GM18502 (cell line): ENCODE measurements at regions not wholly inside any gene's neighbourhood (a gene's known extent, or its start where the extent isn't known, plus 50 kb on each side); places are given as distances from the start of the nearest gene placed in this dataset.
A peak's percentile ranks its signal among the peaks of the same experiment; 100 is the strongest.
"Not testable (repeated sequence)": the region's sequence is repeated elsewhere in the genome, so short reads cannot be mapped to it uniquely, and the experiment has no call there.

ENCODE experiments used
- ATAC-seq: cut with Tn5 transposase; IDR thresholded peaks from one replicate; pipeline ENCODE4 v1.9.1; 2021; ENCODE audit warnings: mild to moderate bottlenecking; ENCODE audit not compliant: unreplicated experiment, poor library complexity

- ATAC-seq = not testable (repeated sequence)
Measured at GRCh38 chr9:63813391-63814021, 1471.5 kb downstream of the FOXD4L5 start.

GRCh38 chr9:63812822-63813221 is 1472.2 kb downstream of the FOXD4L5 start:
- peak; percentile 68 for ATAC-seq

DNA sequence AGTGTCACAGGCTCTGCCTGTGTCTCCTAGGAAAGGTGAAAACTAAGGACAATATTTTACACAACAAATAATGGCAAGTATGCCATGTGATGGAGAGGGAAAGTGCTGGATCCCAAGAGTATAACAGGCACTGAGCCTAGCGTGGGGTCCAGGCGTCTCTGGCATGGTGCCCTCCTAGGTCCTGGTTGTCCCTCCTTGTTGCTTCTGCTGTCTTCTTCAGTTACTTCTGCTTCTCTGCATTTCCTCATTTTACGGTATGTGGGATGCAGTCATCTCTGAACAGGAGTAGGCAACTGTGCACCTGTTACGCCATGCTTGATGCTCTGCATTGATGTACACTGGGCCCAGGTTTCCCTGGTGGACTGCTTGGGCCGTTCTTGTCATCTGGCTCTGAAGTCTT is 1480.8 kb downstream of the FOXD4L5 start:
- ATAC-seq = not testable (repeated sequence)

DNA sequence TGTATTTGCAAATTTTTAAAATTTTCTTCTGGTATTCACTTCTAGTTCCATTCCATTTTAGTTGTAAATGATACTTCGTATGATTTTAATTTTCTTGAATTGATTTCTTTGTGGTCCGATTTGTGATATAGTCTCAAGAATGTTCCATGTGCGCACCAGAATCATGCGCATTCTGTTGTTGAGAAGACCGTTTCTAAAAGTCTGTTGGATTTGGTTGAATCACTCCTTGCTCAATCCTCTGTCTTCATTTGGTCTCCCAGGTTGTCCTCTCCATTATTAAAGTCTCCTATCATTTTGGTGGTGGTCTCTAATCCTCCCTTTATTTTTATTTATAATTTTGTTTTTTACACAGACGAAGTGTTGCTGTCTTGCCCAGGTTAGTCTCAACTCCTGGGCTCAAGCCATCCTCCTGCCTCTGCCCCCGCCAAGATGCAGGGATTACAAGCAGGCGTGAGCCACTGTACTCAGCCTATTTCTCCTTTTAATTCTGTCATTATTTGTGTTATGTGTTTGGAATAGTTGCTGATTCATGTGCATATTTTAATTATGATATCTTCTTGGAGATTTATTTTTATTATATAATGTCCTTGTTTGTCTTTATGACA is 1490.8 kb downstream of the FOXD4L5 start:
- not testable (repeated sequence) for ATAC-seq

GRCh38 chr9:63787454-63787853 is 1497.6 kb downstream of the FOXD4L5 start:
- ATAC-seq = not testable (repeated sequence)

DNA sequence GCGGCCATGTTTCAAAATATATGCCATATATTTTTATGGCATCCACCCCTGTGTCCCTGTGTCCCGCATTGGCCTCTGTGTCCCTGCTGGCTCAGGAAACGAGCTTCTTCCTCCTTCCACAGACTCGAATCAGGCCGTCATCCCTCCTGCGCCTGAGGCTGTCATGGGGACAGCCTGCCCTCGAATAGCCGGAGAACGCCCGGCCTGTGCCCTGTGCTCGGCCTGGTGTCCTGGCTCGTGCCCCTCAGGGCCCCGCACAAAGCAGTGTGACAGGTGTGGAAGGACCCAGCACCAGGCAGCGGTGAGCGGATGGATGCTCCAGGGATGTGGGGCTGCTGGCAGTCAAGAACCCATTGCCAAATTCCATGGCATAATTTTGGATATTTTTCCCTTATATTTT is 1500.0 kb downstream of the FOXD4L5 start:
- ATAC-seq = not testable (repeated sequence)

DNA sequence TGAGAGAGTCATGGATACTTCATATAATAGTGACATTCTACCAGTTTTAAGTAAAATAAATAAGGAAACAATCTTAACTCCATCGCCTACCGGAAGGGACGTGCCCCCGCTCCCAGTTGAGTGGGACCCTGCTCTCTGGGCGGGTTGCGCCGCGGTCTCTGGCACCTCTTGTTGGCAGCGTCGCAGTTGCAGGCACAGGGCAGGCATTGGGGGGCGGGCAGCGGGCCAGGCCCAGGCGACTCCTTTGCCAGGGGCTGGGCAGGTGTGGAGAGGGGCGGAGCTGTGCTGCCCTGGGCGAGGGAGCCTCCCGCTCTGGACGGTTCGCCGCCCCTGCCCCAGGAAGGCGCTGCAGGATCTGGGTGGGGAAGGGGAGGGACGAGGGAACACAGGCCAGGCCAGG is 1500.6 kb downstream of the FOXD4L5 start:
- ATAC-seq = not testable (repeated sequence)

GRCh38 chr9:63781817-63782439 is 1503.1 kb downstream of the FOXD4L5 start:
- peak; percentile 45 for ATAC-seq

- peak; percentile 100 for ATAC-seq
Measured at GRCh38 chr9:63781390-63781789, 1503.6 kb downstream of the FOXD4L5 start.

GRCh38 chr9:63776220-63776619 is 1508.8 kb downstream of the FOXD4L5 start:
- ATAC-seq = not testable (repeated sequence)

DNA sequence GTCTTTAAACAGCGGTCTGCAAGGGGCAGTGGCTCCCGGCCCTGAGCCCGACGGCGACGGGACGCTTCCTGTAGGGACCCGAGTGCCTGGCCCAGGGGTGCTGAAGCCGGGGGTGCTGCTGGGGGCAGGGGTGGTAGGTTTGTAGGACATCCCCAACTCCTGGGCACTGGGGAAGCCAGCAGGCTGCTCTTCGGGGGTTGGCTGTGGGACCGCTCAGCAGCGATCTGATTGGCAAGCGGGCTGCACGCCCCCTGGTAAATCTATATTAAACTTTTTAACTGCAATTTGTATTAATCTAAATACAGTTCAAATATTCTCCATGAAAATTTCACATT is 1510.0 kb downstream of the FOXD4L5 start:
- not testable (repeated sequence) for ATAC-seq

DNA sequence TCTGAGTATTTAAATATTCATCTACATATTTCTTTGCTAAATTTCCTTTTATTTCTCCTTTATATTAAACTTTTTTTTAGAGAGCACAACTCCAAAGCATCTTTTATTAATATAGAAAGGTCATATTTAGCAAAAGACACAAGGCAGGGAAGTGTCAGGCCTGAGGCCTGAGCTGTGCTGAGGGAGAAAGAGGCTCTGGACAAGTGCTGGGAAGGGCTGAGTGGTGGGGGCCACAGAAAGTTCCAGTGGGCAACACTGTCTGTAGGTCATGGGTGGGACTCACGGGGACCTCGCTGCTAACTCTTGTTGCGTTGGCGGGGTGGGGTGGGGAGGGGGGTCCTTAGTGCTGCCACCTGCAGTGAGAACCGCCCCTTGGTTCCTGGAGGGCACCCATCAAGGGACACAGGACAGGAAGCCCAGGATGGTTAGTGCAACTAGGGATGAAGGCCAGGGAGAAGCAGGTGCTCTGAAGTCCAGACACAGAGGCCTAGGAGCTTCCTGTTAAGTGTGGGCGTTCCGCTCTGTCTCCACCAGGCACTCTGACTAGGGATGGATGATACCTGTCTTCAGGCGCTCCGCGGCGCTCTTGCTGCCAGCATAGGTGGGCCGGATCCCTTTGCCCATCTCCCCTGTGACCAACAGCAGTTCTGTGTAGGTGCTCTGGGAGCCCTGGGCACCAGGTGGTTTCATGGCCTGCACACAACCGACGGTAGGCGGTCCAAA is 1510.5 kb downstream of the FOXD4L5 start:
- not testable (repeated sequence) for ATAC-seq

GRCh38 chr9:63762230-63762629 is 1522.8 kb downstream of the FOXD4L5 start:
- ATAC-seq = not testable (repeated sequence)

- ATAC-seq = not testable (repeated sequence)
Measured at GRCh38 chr9:63729021-63729420, 1556.0 kb downstream of the FOXD4L5 start.

- no peak for ATAC-seq
Measured at GRCh38 chr9:63728287-63728686, 1556.7 kb downstream of the FOXD4L5 start.

DNA sequence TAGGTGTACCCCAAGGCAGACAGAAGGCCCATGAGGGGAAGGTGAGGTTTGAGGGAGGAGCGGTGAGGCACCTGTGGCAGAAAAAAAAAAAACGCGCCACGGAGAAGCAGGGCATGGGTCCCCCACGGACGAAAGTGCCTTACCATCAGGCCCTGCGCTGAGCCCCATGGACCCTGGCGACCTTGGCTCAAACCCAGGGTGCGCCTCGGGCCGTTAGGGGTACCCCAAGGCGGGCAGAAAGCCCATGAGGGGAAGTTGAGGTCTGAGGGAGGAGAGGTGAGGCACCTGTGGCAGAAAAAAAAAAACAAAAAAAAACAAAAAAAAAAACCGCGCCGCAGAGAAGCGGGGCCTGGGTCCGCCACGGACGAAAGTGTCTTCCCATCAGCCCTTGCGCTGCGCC is 1576.7 kb downstream of the FOXD4L5 start:
- ATAC-seq = not testable (repeated sequence)

DNA sequence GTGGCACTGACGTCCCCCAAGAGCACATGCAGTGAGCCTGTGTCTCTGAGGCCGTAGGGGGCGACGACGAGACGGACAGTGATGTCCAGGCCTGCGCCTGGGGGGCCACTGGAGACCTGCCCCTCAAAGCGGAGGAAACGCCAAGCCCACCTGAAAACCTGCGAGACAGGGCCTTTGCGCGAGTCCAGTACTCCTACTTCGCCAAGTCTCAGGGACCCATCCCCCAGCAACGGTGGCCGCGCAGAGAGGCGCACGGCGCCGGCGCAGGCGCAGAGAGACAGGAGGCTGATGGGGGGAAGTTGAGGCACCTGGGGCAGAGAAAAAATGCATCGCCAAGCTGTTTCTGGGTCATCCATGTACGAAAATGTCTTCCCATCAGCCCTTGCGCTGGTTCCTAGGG is 1580.6 kb downstream of the FOXD4L5 start:
- ATAC-seq = not testable (repeated sequence)

GRCh38 chr9:63703670-63704069 is 1581.3 kb downstream of the FOXD4L5 start:
- not testable (repeated sequence) for ATAC-seq

DNA sequence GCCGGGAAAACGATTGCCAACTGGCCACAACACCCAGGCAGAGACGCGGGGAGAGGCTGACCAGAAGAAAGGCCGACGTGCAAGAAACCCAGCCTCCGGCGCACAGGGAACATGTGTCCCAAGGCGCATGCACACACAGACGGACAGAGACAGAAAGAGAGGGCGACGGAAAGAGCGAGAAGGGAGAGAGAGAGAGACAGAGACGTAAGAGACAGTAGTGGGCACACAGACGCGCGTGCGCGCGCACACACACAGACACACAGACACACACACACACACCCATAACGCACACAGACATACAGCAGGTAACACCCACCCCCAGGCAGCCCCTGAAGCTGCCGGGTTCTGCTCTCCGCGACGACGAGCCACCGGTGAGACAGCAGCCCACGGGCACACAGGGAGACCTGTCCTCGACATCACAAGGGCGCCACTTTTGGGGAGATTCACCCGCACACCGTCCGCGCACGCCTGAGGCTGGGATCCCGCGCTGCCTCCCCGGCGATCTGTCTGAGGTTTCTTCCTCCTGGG is 1581.8 kb downstream of the FOXD4L5 start:
- ATAC-seq = not testable (repeated sequence)
